ENCODE measurements at regions not wholly inside any gene's neighbourhood (a gene's known extent, or its start where the extent isn't known, plus 50 kb on each side); places are given as distances from the start of the nearest gene placed in this dataset.
"Not testable (repeated sequence)": the region's sequence is repeated elsewhere in the genome, so short reads cannot be mapped to it uniquely, and the experiment has no call there.

DNA sequence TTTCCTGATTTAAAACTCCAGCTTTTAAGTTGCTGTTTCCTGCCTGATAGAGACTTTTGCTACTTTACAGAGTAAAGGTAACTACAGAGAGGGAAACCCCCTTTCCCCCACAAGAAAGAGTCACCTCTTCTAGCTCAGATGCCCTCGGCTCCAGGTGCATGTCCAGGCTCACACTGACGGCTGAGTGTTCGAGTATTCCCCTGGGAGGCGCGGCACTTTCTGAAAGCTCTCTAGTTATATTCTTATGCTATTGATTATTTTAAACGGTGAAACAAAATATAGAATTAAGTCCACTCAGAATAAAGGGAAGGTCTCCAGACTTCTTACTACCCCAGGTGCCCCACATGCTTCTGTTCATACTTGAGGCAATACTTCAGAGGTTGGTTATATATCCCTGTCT, 160.3 kb upstream of the FMN2 start:
- no peak for DNase-seq (ENCODE audit: low spot score)

- DNase-seq (ENCODE audit: low spot score) = no peak
These were observed 152.1 kb upstream of the FMN2 start for GRCh38 chr1:239939602-239940001.

DNA sequence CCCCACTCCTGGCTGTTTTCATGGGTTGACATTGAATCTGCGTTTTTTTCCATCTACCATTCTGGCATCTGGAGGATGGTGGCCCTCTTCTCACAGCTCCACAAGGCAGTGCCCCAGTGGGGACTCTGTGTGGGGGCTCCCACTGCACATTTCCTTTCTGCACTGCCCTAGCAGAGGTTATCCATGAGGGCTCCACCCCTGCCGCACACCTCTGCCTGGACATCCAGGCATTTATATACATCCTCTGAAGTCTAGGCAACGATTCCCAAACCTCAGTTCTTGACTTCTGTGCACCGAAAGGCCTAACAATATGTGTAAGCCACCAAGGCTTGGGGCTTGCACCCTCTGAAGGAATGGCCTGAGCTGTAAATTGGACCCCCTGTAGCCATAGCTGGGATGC, 147.9 kb upstream of the FMN2 start:
- no peak for DNase-seq (ENCODE audit: low spot score)

DNA sequence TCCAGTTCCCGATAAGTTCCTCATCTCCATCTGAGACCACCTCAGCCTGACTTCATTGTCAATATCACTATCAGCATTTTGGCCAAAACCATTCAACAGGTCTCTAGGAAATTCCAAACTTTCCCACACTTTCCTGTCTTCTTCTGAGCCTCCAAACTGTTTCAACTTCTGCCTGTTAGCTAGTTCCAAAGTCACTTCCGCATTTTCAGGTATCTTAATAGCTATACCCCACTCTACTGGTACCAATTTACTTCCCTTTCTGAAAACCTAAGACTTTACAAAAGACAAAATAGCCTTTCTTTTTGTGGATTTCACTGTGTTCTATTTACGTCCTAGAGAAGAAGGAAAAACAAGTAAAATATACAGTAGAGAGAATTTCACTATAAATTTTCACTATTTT, 147.0 kb upstream of the FMN2 start:
- DNase-seq (ENCODE audit: low spot score) = no peak

- no peak for DNase-seq (ENCODE audit: low spot score)
These were observed 143.9 kb upstream of the FMN2 start for GRCh38 chr1:239947801-239948200.

- peak; percentile 23 for DNase-seq (ENCODE audit: low spot score)
These were observed 140.1 kb upstream of the FMN2 start for GRCh38 chr1:239951511-239952140.

- DNase-seq (ENCODE audit: low spot score) = no peak
These were observed 139.1 kb upstream of the FMN2 start for GRCh38 chr1:239952348-239953308.

DNA sequence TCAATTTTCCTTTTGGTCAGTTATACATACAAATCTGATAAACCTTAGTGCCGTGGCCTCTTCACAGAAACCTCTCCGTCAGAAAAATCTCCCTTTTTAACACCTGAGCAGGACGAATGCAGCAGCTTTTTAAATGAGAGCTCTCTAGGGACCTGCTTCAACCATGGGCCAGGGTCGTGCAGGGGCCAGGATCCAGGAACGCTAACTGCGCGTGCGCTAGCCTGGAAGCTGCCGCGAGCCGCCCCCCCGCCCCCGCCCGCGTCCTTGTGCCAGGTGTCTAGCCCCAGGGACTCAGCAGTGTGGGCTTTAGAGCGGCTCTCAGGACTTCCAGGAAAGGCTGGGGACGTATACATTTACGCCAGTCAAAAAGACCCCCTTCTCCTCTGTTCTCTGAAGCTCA, 136.8 kb upstream of the FMN2 start:
- DNase-seq (ENCODE audit: low spot score) = no peak

DNA sequence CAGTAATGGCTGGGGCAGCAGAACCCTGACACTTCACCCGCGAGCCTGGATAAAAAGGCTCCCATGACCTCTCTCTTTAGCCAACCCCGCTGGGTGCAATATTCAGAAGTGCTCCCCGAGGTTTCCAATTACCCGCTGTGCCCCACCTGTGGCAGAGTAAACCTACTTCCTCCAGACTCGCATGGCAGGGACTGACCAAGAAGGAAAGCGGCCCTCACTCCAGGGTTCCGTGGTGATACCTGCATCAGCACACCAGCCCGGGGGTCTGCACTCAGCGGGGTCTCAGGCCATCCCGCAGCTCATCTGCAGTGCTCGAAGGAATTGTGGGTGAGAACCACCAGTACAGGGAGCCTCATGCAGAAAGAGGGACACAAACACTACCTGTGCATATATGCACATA, 136.3 kb upstream of the FMN2 start:
- DNase-seq (ENCODE audit: low spot score) = no peak

DNA sequence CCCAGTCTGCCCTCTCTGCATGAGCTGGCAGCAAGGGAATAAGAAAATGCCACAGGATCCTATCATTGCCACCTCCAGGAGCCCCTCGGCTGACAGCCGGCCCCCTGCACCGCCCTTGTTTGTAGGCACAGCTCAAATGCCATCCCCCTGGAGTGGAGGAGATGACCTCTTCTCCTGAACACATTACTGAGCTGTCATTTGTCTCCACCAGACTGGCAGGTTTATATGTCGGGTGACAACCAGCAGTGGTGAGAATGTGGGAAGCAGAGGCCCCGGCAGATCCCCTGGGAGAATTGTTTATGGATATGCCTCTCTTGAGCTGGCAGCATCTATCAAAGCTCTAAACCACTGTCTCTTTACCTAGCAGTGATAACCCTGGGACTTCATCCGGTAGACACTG, 135.4 kb upstream of the FMN2 start:
- no peak for DNase-seq (ENCODE audit: low spot score)

DNA sequence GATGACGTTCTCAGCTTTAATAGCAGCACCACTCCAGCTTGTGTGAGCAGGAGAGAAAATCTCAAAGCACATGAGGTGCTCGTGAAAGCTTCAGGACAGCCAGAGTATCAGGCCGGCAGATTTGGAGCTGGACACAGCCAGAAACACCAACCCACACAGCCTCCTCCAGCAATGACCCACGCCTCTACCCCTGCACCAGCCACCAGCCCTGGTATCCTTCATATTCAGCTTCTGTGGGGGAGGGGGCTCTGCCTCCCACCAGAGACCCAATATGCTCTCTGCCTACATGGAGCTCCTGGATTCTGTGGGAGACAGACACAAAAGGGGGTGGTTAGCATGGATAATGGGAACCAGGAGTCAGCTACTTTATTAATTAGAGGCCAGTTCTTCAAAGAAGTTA, 133.6 kb upstream of the FMN2 start:
- DNase-seq (ENCODE audit: low spot score) = no peak

GRCh38 chr1:239960366-239960765, 131.3 kb upstream of the FMN2 start:
- DNase-seq (ENCODE audit: low spot score) = no peak

- no peak for DNase-seq (ENCODE audit: low spot score)
These were observed 127.8 kb upstream of the FMN2 start for GRCh38 chr1:239963856-239964255.

DNA sequence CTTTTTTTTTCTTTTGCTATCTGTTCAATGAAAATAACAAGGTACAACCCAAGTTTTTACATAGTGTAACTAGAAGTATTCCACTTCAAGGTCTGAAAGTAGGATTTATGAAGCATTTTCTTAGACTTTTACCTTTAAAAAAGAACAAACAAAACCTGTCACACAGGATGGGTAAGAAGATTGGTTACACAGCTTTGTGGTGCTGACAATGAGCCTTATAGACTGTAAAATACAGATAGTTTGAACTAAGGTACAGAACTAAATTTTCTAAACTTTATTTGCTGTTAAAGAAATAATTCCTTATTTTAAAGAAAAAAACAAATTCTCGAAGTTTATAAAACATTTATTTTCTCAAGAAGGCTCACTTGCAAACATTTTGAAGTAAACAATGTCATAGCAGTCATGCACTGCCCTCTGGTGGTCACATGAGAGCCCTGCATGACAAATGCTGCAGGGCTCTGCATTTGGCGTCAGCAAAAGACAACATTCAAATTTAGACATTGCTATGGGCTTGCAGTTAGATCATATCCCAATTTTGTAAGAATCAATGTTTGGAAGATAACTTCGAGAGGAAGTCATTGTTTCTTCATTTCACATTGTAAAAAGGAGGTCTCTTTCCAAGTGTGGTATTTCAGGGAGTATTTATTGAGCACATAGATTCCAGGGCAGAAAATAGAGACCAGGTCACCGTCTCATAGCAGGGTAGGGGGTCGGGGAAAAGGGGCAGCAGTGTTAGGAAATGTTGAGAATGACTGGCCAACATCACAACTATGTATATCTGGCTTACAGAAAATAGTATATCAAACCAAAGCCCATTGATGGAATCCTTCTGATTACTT, 115.3 kb upstream of the FMN2 start:
- peak; percentile 47 for DNase-seq (ENCODE audit: low spot score)

DNA sequence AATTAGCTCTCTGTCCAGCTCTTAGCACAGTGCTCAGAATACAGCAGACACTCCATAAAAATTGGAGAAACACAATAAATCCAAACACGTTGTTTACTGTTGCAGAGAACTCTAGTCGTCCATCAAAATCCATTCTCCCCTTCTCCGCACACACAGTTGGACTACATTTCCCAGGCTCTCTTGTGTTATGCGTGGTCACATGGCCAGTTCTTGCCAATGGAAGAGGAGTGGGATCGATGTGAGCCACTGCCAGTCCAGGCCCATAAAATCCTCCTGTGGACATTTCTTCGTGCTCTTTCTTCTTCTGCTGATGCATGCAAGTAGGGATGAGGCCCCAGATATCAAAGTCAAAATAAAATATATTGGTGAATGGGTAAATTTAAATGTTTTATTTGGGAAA, 114.3 kb upstream of the FMN2 start:
- no peak for DNase-seq (ENCODE audit: low spot score)

- no peak for DNase-seq (ENCODE audit: low spot score)
These were observed 112.2 kb upstream of the FMN2 start for GRCh38 chr1:239979456-239979855.

GRCh38 chr1:239982762-239983161, 108.9 kb upstream of the FMN2 start:
- no peak for DNase-seq (ENCODE audit: low spot score)

GRCh38 chr1:239985044-239985443, 106.6 kb upstream of the FMN2 start:
- no peak for DNase-seq (ENCODE audit: low spot score)

GRCh38 chr1:239987103-239987745, 104.5 kb upstream of the FMN2 start:
- DNase-seq (ENCODE audit: low spot score) = no peak

DNA sequence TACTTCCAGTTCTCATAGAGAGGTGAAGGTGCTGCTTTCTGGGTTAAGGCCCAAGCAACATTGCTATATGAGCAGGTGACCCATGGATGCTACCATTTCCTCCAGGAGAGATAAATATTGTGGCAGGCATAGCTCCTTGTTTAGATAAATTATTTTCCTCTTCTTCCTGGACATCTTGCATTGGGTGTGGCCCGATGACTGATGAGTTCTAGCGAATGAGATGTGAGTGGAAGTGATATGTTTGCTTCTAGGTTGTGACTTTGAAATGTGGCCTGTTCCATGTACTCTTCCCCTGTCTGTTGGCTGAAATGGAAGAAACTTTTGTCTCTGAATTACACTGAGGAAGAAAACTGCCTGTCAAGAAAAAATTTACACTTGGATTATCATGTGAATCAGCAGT, 101.7 kb upstream of the FMN2 start:
- no peak for DNase-seq (ENCODE audit: low spot score)

- DNase-seq (ENCODE audit: low spot score) = not testable (repeated sequence)
These were observed 99.1 kb upstream of the FMN2 start for GRCh38 chr1:239992566-239992965.

- no peak for DNase-seq (ENCODE audit: low spot score)
These were observed 98.3 kb upstream of the FMN2 start for GRCh38 chr1:239993366-239993765.
